Smooth muscle cell (in vitro differentiated cells): ENCODE measurements at regions not wholly inside any gene's neighbourhood (a gene's known extent, or its start where the extent isn't known, plus 50 kb on each side); places are given as distances from the start of the nearest gene placed in this dataset.
A peak's percentile ranks its signal among the peaks of the same experiment; 100 is the strongest.

ENCODE experiments used
- DNase-seq: peaks from one replicate; lab custom pipeline; 2025; ENCODE audit not compliant: unreplicated experiment; lab: John Stamatoyannopoulos, UW
- H2AFZ ChIP-seq: fragments of 200-600 bp; sonication (generic); 2 replicates; pipeline ENCODE4 v1.6.0; 2016; ENCODE audit warnings: antibody characterized with exemption, low read depth, mild to moderate bottlenecking
- H3F3A ChIP-seq: fragments of 200-600 bp; sonication (generic); 2 replicates; pipeline ENCODE4 v1.6.0; 2017; ENCODE audit warnings: antibody characterized with exemption, low read depth
- H3K27ac ChIP-seq: fragments of 200-600 bp; sonication (generic); 2 replicates; pipeline ENCODE4 v1.5.1; 2016; ENCODE audit warnings: low read depth, mild to moderate bottlenecking
- H3K27me3 ChIP-seq: fragments of 200-600 bp; sonication (generic); 2 replicates; pipeline ENCODE4 v1.6.1; 2016; ENCODE audit warnings: low read depth, mild to moderate bottlenecking
- H3K36me3 ChIP-seq: fragments of 200-600 bp; sonication (generic); 2 replicates; pipeline ENCODE4 v1.5.1; 2016; ENCODE audit warnings: low read depth
- H3K4me1 ChIP-seq: fragments of 200-600 bp; sonication (generic); 2 replicates; pipeline ENCODE4 v1.5.1; 2016; ENCODE audit warnings: low read depth
- H3K4me2 ChIP-seq: fragments of 200-600 bp; sonication (generic); 2 replicates; pipeline ENCODE4 v1.6.0; 2016; ENCODE audit warnings: mild to moderate bottlenecking
- H3K4me3 ChIP-seq: fragments of 200-600 bp; sonication (generic); 2 replicates; pipeline ENCODE4 v1.5.1; 2016; ENCODE audit warnings: mild to moderate bottlenecking
- H3K79me2 ChIP-seq: fragments of 200-600 bp; sonication (generic); 2 replicates; pipeline ENCODE4 v1.6.0; 2016; ENCODE audit warnings: low read depth, mild to moderate bottlenecking
- H3K9ac ChIP-seq: fragments of 200-600 bp; sonication (generic); 2 replicates; pipeline ENCODE4 v1.6.0; 2016; ENCODE audit warnings: low read depth
- H3K9me3 ChIP-seq: fragments of 200-600 bp; sonication (generic); replicated peaks from 2 replicates; pipeline ENCODE4 v1.5.1; 2016; ENCODE audit warnings: low read depth
- H4K20me1 ChIP-seq: fragments of 200-600 bp; sonication (generic); 2 replicates; pipeline ENCODE4 v1.6.0; 2016; ENCODE audit warnings: low read depth
- whole genome bisulfite sequencing: methylation state at CpG from one replicate; pipeline ENCODE4 v1.1.7; 2016; ENCODE audit warnings: low lambda C conversion rate; 5-methylcytosine and 5-hydroxymethylcytosine counted together
- TF ChIP-seq, protein P1 (sequence below): fragments of 200-600 bp; sonication (generic); IDR thresholded peaks from 2 replicates; pipeline ENCODE4 v1.5.1; 2017; ENCODE audit warnings: borderline replicate concordance, mild to moderate bottlenecking, antibody characterized with exemption; ENCODE audit not compliant: insufficient read depth, poor library complexity, severe bottlenecking

- Histone ChIP-seq H3K4me3 (no peak overlapping the region), H3F3A (no peaks in the 10 kb centered on the region), H3K79me2 (no peaks in the 10 kb centered on the region), H3K27ac (no peak overlapping the region), H4K20me1 (no peaks in the 10 kb centered on the region), H3K36me3 (no peaks in the 10 kb centered on the region), H3K9ac (no peak overlapping the region), H2AFZ (no peak overlapping the region), H3K4me1 (no peaks in the 10 kb centered on the region), H3K27me3 (no peaks in the 10 kb centered on the region), H3K9me3 (no peaks in the 10 kb centered on the region), H3K4me2 (no peak overlapping the region)
- 89% methylated on average over 12 of the region's 12 CpGs for WGBS
- TF ChIP-seq, protein P1, sequence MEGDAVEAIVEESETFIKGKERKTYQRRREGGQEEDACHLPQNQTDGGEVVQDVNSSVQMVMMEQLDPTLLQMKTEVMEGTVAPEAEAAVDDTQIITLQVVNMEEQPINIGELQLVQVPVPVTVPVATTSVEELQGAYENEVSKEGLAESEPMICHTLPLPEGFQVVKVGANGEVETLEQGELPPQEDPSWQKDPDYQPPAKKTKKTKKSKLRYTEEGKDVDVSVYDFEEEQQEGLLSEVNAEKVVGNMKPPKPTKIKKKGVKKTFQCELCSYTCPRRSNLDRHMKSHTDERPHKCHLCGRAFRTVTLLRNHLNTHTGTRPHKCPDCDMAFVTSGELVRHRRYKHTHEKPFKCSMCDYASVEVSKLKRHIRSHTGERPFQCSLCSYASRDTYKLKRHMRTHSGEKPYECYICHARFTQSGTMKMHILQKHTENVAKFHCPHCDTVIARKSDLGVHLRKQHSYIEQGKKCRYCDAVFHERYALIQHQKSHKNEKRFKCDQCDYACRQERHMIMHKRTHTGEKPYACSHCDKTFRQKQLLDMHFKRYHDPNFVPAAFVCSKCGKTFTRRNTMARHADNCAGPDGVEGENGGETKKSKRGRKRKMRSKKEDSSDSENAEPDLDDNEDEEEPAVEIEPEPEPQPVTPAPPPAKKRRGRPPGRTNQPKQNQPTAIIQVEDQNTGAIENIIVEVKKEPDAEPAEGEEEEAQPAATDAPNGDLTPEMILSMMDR: no peak
- DNase-seq: no peak
Observed at GRCh38 chr11:129620237-129621104, 195.2 kb upstream of the TMEM45B start.

- H3K4me3 ChIP-seq: no peak overlapping the region
Observed at GRCh38 chr11:129625930-129626329, 189.7 kb upstream of the TMEM45B start.

DNA sequence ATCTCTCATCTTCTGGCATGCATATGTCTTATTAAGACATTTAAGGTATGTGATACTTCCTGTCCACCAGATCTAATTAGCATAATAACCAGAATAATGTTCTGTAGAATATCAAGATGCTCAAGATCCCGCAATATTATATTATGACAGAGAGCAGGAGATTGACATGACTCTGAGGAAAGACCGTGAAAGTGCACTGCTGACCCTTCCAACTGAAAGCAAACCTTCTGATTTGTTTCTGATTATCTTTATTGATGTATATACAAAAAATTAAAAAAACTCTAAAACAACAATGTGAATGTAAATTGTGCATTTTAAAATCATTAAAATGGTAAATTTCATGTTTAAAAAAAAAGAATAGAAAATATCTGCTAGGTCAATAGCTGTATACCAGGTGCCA lies 184.4 kb upstream of the TMEM45B start:
- WGBS: 97% methylated on average over 2 of the region's 2 CpGs
- H3K4me1 ChIP-seq: no peaks in the 10 kb centered on the region
- no peaks in the 10 kb centered on the region for H3K9me3 ChIP-seq
- no peak overlapping the region for H2AFZ ChIP-seq
- H3K79me2 ChIP-seq: no peaks in the 10 kb centered on the region
- H3K4me2 ChIP-seq: no peak overlapping the region
- no peaks in the 10 kb centered on the region for H3K36me3 ChIP-seq
- TF ChIP-seq, protein P1: no peak
- H4K20me1 ChIP-seq: no peaks in the 10 kb centered on the region
- H3F3A ChIP-seq: no peaks in the 10 kb centered on the region
- no peaks in the 10 kb centered on the region for H3K27me3 ChIP-seq
- no peak overlapping the region for H3K9ac ChIP-seq
- no peak overlapping the region for H3K4me3 ChIP-seq
- DNase-seq: no peak
- H3K27ac ChIP-seq: no peak overlapping the region

More at GRCh38 chr11:129625930-129626329, 189.7 kb upstream of the TMEM45B start:
- Histone ChIP-seq H2AFZ (no peak overlapping the region), H3K9me3 (no peaks in the 10 kb centered on the region), H3K27me3 (no peaks in the 10 kb centered on the region), H3K27ac (peak overlapping the region; percentile 26), H3F3A (no peaks in the 10 kb centered on the region), H3K36me3 (no peaks in the 10 kb centered on the region), H3K4me2 (no peak overlapping the region), H3K4me1 (no peaks in the 10 kb centered on the region), H4K20me1 (no peaks in the 10 kb centered on the region), H3K9ac (no peak overlapping the region), H3K79me2 (no peaks in the 10 kb centered on the region)
- TF ChIP-seq, protein P1: no peak
- 81% methylated on average over 6 of the region's 6 CpGs for WGBS
- DNase-seq: no peak

GRCh38 chr11:129636926-129637325 lies 178.7 kb upstream of the TMEM45B start:
- no peak overlapping the region for H2AFZ ChIP-seq
- H3K27ac ChIP-seq: peak overlapping the region; percentile 87
- peaks cover 13% of the 10 kb centered on the region for H3F3A ChIP-seq
- no peaks in the 10 kb centered on the region for H4K20me1 ChIP-seq
- no peaks in the 10 kb centered on the region for H3K9me3 ChIP-seq
- H3K4me1 ChIP-seq: peaks cover 8% of the 10 kb centered on the region
- no peaks in the 10 kb centered on the region for H3K36me3 ChIP-seq
- H3K4me2 ChIP-seq: peak overlapping the region; percentile 13
- H3K9ac ChIP-seq: peak overlapping the region; percentile 39
- DNase-seq: no peak
- no peaks in the 10 kb centered on the region for H3K79me2 ChIP-seq
- H3K4me3 ChIP-seq: no peak overlapping the region
- TF ChIP-seq, protein P1: no peak
- 57% methylated on average over 6 of the region's 6 CpGs for WGBS
- no peaks in the 10 kb centered on the region for H3K27me3 ChIP-seq
